ENCODE measurements at regions not wholly inside any gene's neighbourhood (a gene's known extent, or its start where the extent isn't known, plus 50 kb on each side); places are given as distances from the start of the nearest gene placed in this dataset.

DNA sequence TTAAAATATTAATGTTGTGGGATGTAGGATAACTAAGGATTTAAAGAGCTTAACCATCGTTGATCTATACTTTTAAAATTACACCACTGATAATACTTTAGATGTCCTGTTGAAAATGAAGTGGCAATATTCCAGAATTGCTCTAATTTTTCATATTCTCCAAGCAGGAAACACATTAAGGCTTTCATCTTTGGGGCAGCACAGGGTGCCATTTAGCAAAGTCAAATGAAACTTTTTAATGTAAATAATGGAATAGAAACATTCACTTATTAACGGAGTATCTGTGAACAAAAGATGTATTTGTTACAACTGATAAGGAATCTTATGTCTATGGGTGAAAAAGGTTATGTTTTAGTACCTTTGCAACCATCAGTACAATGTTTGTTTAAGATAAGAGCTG is 50.0 kb upstream of the MIR17HG start:
- no peaks in the 10 kb centered on the region for H3K36me3 ChIP-seq
- no peaks in the 10 kb centered on the region for H3K27me3 ChIP-seq
- intact Hi-C loops (cut with DNase I; ENCODE audit: low total_unique reads), result no loop called here
- H3K9me3 ChIP-seq, result no peaks in the 10 kb centered on the region
- TF ChIP-seq POLR2A (IDR thresholded peaks at IDR 0.05) (no peak), POLR2AphosphoS5 (IDR thresholded peaks at IDR 0.05) (no peak), CTCF (IDR thresholded peaks at IDR 0.05) (no peak)
- H3K27ac ChIP-seq, result no peak overlapping the region
- no peak overlapping the region for H3K4me3 ChIP-seq
- no peaks in the 10 kb centered on the region for H3K4me1 ChIP-seq
- no peak for DNase-seq (ENCODE audit: low spot score in 2 of 2)
